Upper lobe of left lung (tissue), 6 donors: ENCODE measurements at regions not wholly inside any gene's neighbourhood (a gene's known extent, or its start where the extent isn't known, plus 50 kb on each side); places are given as distances from the start of the nearest gene placed in this dataset.
A peak's percentile ranks its signal among the peaks of the same experiment; 100 is the strongest.

Source experiments
- ATAC-seq, 2 donors: fragments of 200-7000 bp; cut with Tn5 transposase; one replicate each; pipeline ENCODE4 v1.9.1; 2022; ENCODE audit warnings: mild to moderate bottlenecking in 2 of 2, moderate library complexity in 2 of 2; ENCODE audit not compliant: low FRiP score in 2 of 2
- DNase-seq, 2 donors: peaks; one replicate each; pipeline ENCODE4 v3.0.0-alpha.2; 2019 to 2020
- H3K27ac ChIP-seq, 4 donors: fragments of 200-600 bp; sonication (generic); one replicate each; pipeline ENCODE4 v1.5.1; 2016 to 2019
- H3K27me3 ChIP-seq, 4 donors: fragments of 200-600 bp; sonication (generic); one replicate each; pipeline ENCODE4 v1.5.1; 2017 to 2019
- H3K36me3 ChIP-seq, 4 donors: fragments of 200-600 bp; sonication (generic); one replicate each; pipeline ENCODE4 v1.5.1; 2016 to 2019
- H3K4me1 ChIP-seq, 4 donors: fragments of 200-600 bp; sonication (generic); one replicate each; pipeline ENCODE4 v1.5.1; 2018 to 2019
- H3K4me3 ChIP-seq, 4 donors: fragments of 200-600 bp; sonication (generic); one replicate each; pipeline ENCODE4 v1.5.1; 2017 to 2019; ENCODE audit warnings: mild to moderate bottlenecking in 2 of 4, moderate library complexity in 1 of 4
- H3K9me3 ChIP-seq, 4 donors: fragments of 200-600 bp; sonication (generic); one replicate each; pipeline ENCODE4 v1.5.1; 2018 to 2019
- CTCF ChIP-seq, 6 experiments: fragments of 450-650 bp in 4 of 6; fragments of 200-600 bp in 2 of 6; sonication (generic) in 2 of 6; IDR thresholded peaks; one replicate each; pipeline ENCODE4 v1.5.1; 2016 to 2019; ENCODE audit warnings: antibody characterized with exemption in 6 of 6
- EP300 ChIP-seq, 4 donors: sonication (generic); formaldehyde crosslinking; IDR thresholded peaks; one replicate each; pipeline ENCODE4 v1.5.1; 2017; ENCODE audit warnings: antibody characterized with exemption in 4 of 4, control low read depth in 2 of 4
- POLR2A ChIP-seq, 4 donors: fragments of 450-650 bp; IDR thresholded peaks; one replicate each; pipeline ENCODE4 v1.5.1; 2016 to 2017; ENCODE audit warnings: antibody characterized with exemption in 4 of 4, mild to moderate bottlenecking in 2 of 4
- POLR2AphosphoS5 ChIP-seq, 2 donors: sonication (generic); formaldehyde crosslinking; IDR thresholded peaks; one replicate each; pipeline ENCODE4 v1.5.1; 2017; ENCODE audit warnings: antibody characterized with exemption in 2 of 2
- WGBS, 2 donors: methylation state at CpG; one replicate each; pipeline ENCODE4 v1.1.5; 2017 to 2018; 5-methylcytosine and 5-hydroxymethylcytosine counted together
- donor health status: DM: no; HTN: no; CAD: no; lungs with moderate emphysema.
- donor health status: DM: no; HTN: yes; CAD: no; lungs with severe emphysema.

GRCh38 chr2:173419506-173419905 lies 64.8 kb downstream of the CDCA7 start:
- Histone ChIP-seq H3K27me3 (no peaks in the 10 kb centered on the region), H3K4me1 (no peaks in the 10 kb centered on the region), H3K27ac (no peak overlapping the region), H3K9me3 (no peaks in the 10 kb centered on the region), H3K4me3 (no peak overlapping the region), H3K36me3 (no peaks in the 10 kb centered on the region)
- ATAC-seq (no peak), DNase-seq (no peak)
- 46 to 56% methylated on average over 4 of the region's 4 CpGs for WGBS, 2 donors
- TF ChIP-seq POLR2A (IDR thresholded peaks at IDR 0.05) = no peak
- no peak for TF ChIP-seq POLR2AphosphoS5 (IDR thresholded peaks at IDR 0.05)
- no peak for TF ChIP-seq EP300 (IDR thresholded peaks at IDR 0.05)
- no peak for TF ChIP-seq CTCF (IDR thresholded peaks at IDR 0.05)

GRCh38 chr2:173424886-173425285 lies 70.2 kb downstream of the CDCA7 start:
- Histone ChIP-seq H3K36me3 (no peaks in the 10 kb centered on the region), H3K27ac (no peak overlapping the region), H3K9me3 (no peaks in the 10 kb centered on the region), H3K27me3 (no peaks in the 10 kb centered on the region), H3K4me3 (no peak overlapping the region), H3K4me1 (no peaks in the 10 kb centered on the region)
- TF ChIP-seq CTCF (IDR thresholded peaks at IDR 0.05) = no peak
- no peak for TF ChIP-seq EP300 (IDR thresholded peaks at IDR 0.05)
- no peak for TF ChIP-seq POLR2AphosphoS5 (IDR thresholded peaks at IDR 0.05)
- no peak for TF ChIP-seq POLR2A (IDR thresholded peaks at IDR 0.05)
- 80 to 83% methylated on average over 2 of the region's 2 CpGs for WGBS, 2 donors
- ATAC-seq (no peak), DNase-seq (no peak)

- Histone ChIP-seq H3K27me3 (no peaks in the 10 kb centered on the region), H3K4me3 (no peak overlapping the region), H3K4me1 (no peaks in the 10 kb centered on the region), H3K36me3 (no peaks in the 10 kb centered on the region), H3K9me3 (no peaks in the 10 kb centered on the region), H3K27ac (no peak overlapping the region)
- ATAC-seq = no peak
- WGBS, 2 donors = 75 to 78% methylated on average over 6 of the region's 6 CpGs
- TF ChIP-seq POLR2A (IDR thresholded peaks at IDR 0.05) = no peak
- no peak for TF ChIP-seq EP300 (IDR thresholded peaks at IDR 0.05)
- TF ChIP-seq POLR2AphosphoS5 (IDR thresholded peaks at IDR 0.05) = no peak
- no peak for TF ChIP-seq CTCF (IDR thresholded peaks at IDR 0.05)
- DNase-seq = no peak
Measured at GRCh38 chr2:173427887-173428668, 73.4 kb downstream of the CDCA7 start.

- H3K27me3 ChIP-seq = no peaks in the 10 kb centered on the region
- ATAC-seq = no peak
- no peaks in the 10 kb centered on the region for H3K9me3 ChIP-seq
- peak in 1 of 2 donors; percentile 29 for DNase-seq
- 75% methylated on average over 5 of the region's 5 CpGs for WGBS, 2 donors
- H3K27ac ChIP-seq = no peak overlapping the region
- no peaks in the 10 kb centered on the region for H3K36me3 ChIP-seq
- H3K4me1 ChIP-seq = no peaks in the 10 kb centered on the region
- no peak for TF ChIP-seq EP300 (IDR thresholded peaks at IDR 0.05)
- TF ChIP-seq POLR2AphosphoS5 (IDR thresholded peaks at IDR 0.05) = no peak
- no peak for TF ChIP-seq CTCF (IDR thresholded peaks at IDR 0.05)
- TF ChIP-seq POLR2A (IDR thresholded peaks at IDR 0.05) = no peak
- no peak overlapping the region for H3K4me3 ChIP-seq
Measured at GRCh38 chr2:173431191-173431590, 76.5 kb downstream of the CDCA7 start.
